ENCODE measurements at regions not wholly inside any gene's neighbourhood (a gene's known extent, or its start where the extent isn't known, plus 50 kb on each side); places are given as distances from the start of the nearest gene placed in this dataset.

DNA sequence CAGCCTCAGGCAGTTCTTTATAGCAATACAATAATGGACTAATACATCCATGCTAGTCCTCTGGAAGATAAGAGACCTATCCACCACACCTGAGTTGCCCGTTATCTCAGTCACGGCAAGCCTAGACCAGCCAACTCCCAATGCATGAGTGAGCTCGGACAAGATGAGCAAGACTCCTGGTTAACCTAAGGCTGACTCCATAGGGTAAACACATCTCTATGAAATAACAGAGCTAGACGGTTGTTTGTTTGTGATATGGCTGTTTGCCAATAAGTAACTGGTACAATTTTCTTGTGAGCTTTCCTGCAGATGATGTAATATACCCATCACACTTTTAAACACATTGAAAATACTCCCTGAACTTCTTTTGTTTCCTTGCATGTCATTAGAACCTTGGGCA is 70.6 kb upstream of the PHACTR1 start:
- no peak for TF ChIP-seq CTCF (IDR thresholded peaks at IDR 0.05)
- no peak for TF ChIP-seq POLR2A (IDR thresholded peaks at IDR 0.05)
- no peak for TF ChIP-seq POLR2AphosphoS5 (IDR thresholded peaks at IDR 0.05)

All from suprapubic skin (tissue), 4 donors.